Uterus (tissue), 2 donors: ENCODE measurements at regions not wholly inside any gene's neighbourhood (a gene's known extent, or its start where the extent isn't known, plus 50 kb on each side); places are given as distances from the start of the nearest gene placed in this dataset.

ENCODE experiments used
- POLR2A ChIP-seq, 2 donors: fragments of 450-650 bp; IDR thresholded peaks; one replicate each; pipeline ENCODE4 v1.6.1; 2016; ENCODE audit warnings: antibody characterized with exemption in 2 of 2, mild to moderate bottlenecking in 1 of 2, moderate library complexity in 1 of 2
- TF ChIP-seq, protein P1 (sequence below), 4 experiments: fragments of 200-600 bp in 2 of 4; fragments of 450-650 bp in 2 of 4; sonication (generic) in 2 of 4; IDR thresholded peaks; one replicate each; pipeline ENCODE4 v1.5.1; 2016 to 2019; ENCODE audit warnings: antibody characterized with exemption in 4 of 4, mild to moderate bottlenecking in 2 of 4, moderate library complexity in 1 of 4

GRCh38 chr15:77851086-77851485 lies 218.4 kb upstream of the LINGO1 start:
- TF ChIP-seq, protein P1, sequence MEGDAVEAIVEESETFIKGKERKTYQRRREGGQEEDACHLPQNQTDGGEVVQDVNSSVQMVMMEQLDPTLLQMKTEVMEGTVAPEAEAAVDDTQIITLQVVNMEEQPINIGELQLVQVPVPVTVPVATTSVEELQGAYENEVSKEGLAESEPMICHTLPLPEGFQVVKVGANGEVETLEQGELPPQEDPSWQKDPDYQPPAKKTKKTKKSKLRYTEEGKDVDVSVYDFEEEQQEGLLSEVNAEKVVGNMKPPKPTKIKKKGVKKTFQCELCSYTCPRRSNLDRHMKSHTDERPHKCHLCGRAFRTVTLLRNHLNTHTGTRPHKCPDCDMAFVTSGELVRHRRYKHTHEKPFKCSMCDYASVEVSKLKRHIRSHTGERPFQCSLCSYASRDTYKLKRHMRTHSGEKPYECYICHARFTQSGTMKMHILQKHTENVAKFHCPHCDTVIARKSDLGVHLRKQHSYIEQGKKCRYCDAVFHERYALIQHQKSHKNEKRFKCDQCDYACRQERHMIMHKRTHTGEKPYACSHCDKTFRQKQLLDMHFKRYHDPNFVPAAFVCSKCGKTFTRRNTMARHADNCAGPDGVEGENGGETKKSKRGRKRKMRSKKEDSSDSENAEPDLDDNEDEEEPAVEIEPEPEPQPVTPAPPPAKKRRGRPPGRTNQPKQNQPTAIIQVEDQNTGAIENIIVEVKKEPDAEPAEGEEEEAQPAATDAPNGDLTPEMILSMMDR (IDR thresholded peaks at IDR 0.05), result no peak
- TF ChIP-seq POLR2A (IDR thresholded peaks at IDR 0.05), result no peak
